Brain microvascular endothelial cell (primary cell): ENCODE measurements at regions not wholly inside any gene's neighbourhood (a gene's known extent, or its start where the extent isn't known, plus 50 kb on each side); places are given as distances from the start of the nearest gene placed in this dataset.

Source experiments
- DNase-seq: peaks from one replicate; pipeline ENCODE4 v3.0.0-alpha.2; 2020
- H3K27ac ChIP-seq: fragments of 250-450 bp; sonication (Bioruptor Pico); 2 replicates; pipeline ENCODE4 v1.5.1; 2020; ENCODE audit warnings: mild to moderate bottlenecking, moderate library complexity
- H3K27me3 ChIP-seq: fragments of 250-450 bp; sonication (Bioruptor Pico); replicated peaks from 2 replicates; pipeline ENCODE4 v1.5.1; 2020; ENCODE audit warnings: mild to moderate bottlenecking
- H3K36me3 ChIP-seq: fragments of 250-450 bp; sonication (Bioruptor Pico); replicated peaks from 2 replicates; pipeline ENCODE4 v1.5.1; 2020; ENCODE audit warnings: mild to moderate bottlenecking
- H3K4me3 ChIP-seq: 2 replicates; pipeline ENCODE4 v1.5.1; 2011; ENCODE audit warnings: low read depth, mild to moderate bottlenecking, control low read depth, low read length, moderate library complexity
- in situ Hi-C: cut with HindIII; loops from 2 replicates; pipeline ENCODE4 v1.10.0; 2017; ENCODE audit warnings: low sequenced_read_pairs, low pct_ligation_motif_present
- TF ChIP-seq, protein P1 (sequence below): IDR thresholded peaks from 2 replicates; pipeline ENCODE4 v1.5.1; 2011; ENCODE audit warnings: low read depth, mild to moderate bottlenecking, moderate library complexity, low read length, control low read depth, inconsistent platforms; ENCODE audit errors: missing control alignments

DNA sequence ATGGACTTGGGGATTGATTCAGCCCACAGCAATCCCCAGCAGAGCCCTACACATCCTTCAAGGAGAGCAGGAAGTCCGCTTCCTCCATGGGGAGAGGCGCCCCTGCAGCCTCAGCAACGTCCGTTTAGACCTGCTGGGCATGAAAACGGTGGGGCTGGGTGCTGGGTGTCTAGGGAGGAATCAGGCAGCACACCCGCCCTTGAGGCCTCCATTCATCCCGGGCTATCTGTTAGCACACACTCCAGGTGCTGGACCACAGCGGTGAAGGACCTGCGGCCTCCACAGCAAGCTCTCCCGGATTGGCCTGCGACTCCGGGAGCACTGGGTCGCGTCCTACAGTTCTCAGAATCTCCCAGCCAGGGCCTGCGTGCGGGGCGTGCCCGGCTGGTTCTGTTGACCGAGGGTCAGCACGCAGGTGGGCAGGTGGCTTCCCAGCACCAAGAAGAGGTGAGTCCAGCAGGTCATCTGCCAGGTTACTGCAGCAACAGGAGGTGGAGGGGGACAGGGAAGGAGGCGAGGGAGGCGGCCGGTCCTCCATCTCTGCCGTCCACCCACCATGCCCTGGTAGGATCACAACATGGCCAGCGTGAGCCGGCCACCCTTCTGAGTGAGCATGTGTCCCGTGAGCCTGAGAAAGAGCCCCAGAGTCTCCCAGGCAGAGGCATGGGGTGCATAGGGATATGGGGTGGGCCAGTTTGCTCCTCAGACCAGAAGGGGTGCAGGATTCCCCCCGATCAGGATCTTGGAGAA, 96.6 kb downstream of the RIPK4 start:
- H3K4me3 ChIP-seq: no peak overlapping the region
- DNase-seq: no peak
- in situ Hi-C loops: no loop called here

DNA sequence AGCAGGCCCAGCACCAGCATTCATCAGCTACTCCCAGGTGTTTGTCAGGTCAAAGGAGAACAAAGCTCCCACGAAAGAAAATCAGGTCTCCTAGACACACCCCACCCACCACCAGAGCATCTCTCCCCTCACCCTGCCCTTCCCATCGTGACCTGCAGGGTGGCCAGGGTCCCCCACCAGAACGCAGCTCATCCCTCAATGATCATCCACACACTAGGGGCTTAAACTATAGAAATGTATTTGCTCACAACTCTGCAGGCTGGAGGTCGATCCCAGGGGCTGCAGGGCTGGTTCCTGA, 97.4 kb downstream of the RIPK4 start:
- TF ChIP-seq, protein P1, sequence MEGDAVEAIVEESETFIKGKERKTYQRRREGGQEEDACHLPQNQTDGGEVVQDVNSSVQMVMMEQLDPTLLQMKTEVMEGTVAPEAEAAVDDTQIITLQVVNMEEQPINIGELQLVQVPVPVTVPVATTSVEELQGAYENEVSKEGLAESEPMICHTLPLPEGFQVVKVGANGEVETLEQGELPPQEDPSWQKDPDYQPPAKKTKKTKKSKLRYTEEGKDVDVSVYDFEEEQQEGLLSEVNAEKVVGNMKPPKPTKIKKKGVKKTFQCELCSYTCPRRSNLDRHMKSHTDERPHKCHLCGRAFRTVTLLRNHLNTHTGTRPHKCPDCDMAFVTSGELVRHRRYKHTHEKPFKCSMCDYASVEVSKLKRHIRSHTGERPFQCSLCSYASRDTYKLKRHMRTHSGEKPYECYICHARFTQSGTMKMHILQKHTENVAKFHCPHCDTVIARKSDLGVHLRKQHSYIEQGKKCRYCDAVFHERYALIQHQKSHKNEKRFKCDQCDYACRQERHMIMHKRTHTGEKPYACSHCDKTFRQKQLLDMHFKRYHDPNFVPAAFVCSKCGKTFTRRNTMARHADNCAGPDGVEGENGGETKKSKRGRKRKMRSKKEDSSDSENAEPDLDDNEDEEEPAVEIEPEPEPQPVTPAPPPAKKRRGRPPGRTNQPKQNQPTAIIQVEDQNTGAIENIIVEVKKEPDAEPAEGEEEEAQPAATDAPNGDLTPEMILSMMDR: no peak
- in situ Hi-C loops: no loop called here
- no peak overlapping the region for H3K27ac ChIP-seq
- no peak for DNase-seq
- no peaks in the 10 kb centered on the region for H3K36me3 ChIP-seq
- H3K27me3 ChIP-seq: no peaks in the 10 kb centered on the region
- no peak overlapping the region for H3K4me3 ChIP-seq

More for the DNA sequence above, 96.6 kb downstream of the RIPK4 start:
- TF ChIP-seq, protein P1: no peak
- Histone ChIP-seq H3K27me3 (no peaks in the 10 kb centered on the region), H3K27ac (no peak overlapping the region), H3K36me3 (no peaks in the 10 kb centered on the region)

DNA sequence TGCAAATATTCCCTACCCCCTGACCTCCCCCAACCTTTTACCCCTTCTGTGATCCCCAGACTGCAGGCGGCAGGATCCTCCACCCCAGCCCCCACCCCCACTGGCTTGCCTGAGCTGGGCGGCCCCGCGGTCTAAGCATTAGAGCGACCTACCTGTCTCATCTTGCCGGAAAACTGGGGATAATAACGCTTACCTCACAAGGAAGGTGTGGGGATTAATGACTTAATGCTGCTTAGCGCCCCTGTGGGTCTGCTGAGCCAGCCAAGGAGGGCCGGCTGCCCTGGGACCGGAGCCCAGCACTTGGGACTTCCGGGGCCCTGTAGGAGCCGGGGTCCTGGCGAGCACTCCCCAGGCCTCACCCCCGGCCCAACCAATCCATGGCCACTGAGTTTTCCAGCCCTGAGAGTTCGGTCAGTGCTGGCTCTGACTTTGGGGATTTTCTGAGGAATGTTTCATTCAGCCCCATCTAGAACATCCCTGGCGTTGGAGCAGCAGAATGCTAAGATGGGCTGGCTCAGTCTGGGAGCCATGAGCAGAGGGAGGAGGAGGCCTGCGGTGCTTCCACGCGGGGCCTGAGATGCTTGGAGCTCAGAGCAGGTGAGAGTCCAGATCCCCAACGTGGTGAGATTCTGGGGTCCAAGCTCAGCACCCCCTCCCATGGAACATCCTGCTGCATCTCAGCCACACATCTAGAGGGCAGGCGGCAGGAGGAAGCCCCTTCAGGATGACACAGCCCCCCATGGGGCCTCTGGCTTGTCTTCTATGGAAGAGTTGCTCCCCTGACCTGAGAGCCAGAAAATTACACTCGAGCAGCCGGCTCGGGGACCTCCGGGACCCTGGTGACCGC, 97.9 kb downstream of the RIPK4 start:
- DNase-seq: no peak
- TF ChIP-seq, protein P1: no peak
- Histone ChIP-seq H3K27me3 (no peaks in the 10 kb centered on the region), H3K4me3 (no peak overlapping the region), H3K27ac (no peak overlapping the region), H3K36me3 (no peaks in the 10 kb centered on the region)
- in situ Hi-C loops: no loop called here

DNA sequence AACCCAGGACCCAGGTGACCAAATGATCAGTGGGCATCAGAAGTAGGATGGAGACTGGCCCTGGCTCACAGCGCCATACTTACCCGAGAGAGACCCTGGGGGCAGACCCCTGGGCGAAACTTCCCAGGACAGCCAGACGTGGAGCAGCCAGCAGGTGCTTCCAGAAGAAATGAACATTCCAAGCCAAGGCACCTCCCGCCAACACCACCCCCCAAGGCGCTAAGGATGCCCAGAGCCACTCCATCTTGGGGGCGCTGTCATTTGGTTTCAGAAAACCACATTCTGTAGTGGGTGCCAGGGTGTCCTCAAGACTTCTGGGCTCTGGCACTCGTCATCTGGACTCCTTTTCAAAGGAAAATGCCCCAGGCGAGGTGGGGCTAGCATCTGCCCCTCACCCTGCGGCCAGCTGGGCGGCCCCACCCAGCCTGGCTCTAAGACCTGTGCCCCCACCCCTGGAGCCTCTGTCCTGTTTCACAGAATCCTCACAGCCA, 98.8 kb downstream of the RIPK4 start:
- Histone ChIP-seq H3K27me3 (no peaks in the 10 kb centered on the region), H3K4me3 (no peak overlapping the region), H3K36me3 (no peaks in the 10 kb centered on the region), H3K27ac (no peak overlapping the region)
- no peak for DNase-seq
- TF ChIP-seq, protein P1: no peak
- in situ Hi-C loops: no loop called here

DNA sequence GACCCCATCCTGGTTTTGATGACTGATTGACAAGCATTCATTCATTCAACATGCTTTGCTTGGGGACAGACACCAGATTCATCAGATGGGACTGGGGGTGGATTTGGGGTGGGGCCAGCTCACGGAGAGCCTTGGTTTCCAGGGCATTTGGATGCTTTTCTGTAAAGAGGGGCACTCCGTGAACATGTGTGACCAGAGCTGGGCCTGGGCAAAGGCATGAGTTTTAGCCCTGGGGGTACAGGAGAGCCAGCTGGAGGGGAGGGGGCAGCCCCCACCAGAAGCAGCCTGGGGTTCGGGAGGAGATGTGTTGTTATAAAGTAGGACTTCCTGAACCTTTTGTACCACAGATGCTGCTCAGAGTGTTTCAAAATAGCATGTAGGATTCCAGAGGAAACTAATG, 99.7 kb downstream of the RIPK4 start:
- H3K27ac ChIP-seq: no peak overlapping the region
- TF ChIP-seq, protein P1: no peak
- DNase-seq: no peak
- no peaks in the 10 kb centered on the region for H3K27me3 ChIP-seq
- H3K4me3 ChIP-seq: no peak overlapping the region
- H3K36me3 ChIP-seq: no peaks in the 10 kb centered on the region
- in situ Hi-C loops: no loop called here
